ENCODE measurements at regions not wholly inside any gene's neighbourhood (a gene's known extent, or its start where the extent isn't known, plus 50 kb on each side); places are given as distances from the start of the nearest gene placed in this dataset.

DNA sequence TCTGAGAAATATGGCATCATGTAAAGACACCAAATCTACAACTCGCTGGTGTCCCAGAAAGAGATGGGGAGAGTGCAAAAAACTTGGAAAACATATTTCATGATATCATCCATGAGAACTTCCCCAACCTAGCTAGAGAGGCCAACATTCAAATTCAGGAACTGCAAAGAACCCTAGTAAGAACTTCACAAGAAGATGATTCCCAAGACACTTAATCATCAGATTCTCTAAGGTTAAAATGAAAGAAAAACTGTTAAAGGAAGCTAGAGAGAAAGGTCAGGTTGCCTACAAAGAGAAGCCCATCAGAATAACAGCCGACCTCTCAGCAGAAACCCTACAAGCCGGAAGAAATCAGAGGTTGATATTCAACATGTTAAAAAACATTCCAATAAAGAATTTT is 95.5 kb upstream of the PRLR start:
- Histone ChIP-seq H3K23ac (ENCODE audit: insufficient read length) (no peak overlapping the region), H2AK5ac (ENCODE audit: low read depth, low read length) (no peak overlapping the region), H3K4ac (replicated peaks; ENCODE audit: insufficient read length, low read depth, low read length) (no peak overlapping the region), H3K4me2 (ENCODE audit: insufficient read depth in 1 of 2, low read depth in 2 of 2, low read length in 2 of 2) (no peak overlapping the region), H3K23me2 (ENCODE audit: low read depth, low read length) (no peaks in the 10 kb centered on the region), H3K36me3 (ENCODE audit: control insufficient read depth in 2 of 4, insufficient read depth in 4 of 4, low read length in 3 of 4) (no peaks in the 10 kb centered on the region), H3K79me1 (ENCODE audit: low read depth, low read length) (no peaks in the 10 kb centered on the region), H2BK5ac (ENCODE audit: low read depth, low read length) (no peak overlapping the region), H4K8ac (ENCODE audit: extremely low read depth, insufficient read depth, low read length) (no peak overlapping the region), H3K27ac (ENCODE audit: low read depth, low read length) (no peak overlapping the region), H3K4me1 (replicated peaks in 1 of 4; ENCODE audit: control insufficient read depth in 3 of 4, insufficient read depth in 4 of 4, low read length in 3 of 4) (no peaks in the 10 kb centered on the region), H3K9ac (replicated peaks in 1 of 4; ENCODE audit: extremely low read depth in 1 of 4, low read depth in 3 of 4, low read length in 3 of 4) (no peak overlapping the region), H2BK15ac (ENCODE audit: low read length) (no peak overlapping the region), H2AFZ (ENCODE audit: low read length) (no peak overlapping the region), H3K27me3 (replicated peaks in 1 of 4; ENCODE audit: control insufficient read depth in 3 of 4, extremely low read depth in 1 of 4, insufficient read depth in 3 of 4, low read length in 3 of 4) (no peaks in the 10 kb centered on the region; a peak in 1 of 7 replicates), H3K79me2 (ENCODE audit: control insufficient read depth in 1 of 2, insufficient read depth in 2 of 2, low read length in 2 of 2) (no peaks in the 10 kb centered on the region; a peak in 1 of 4 replicates), H2BK20ac (ENCODE audit: low read length) (no peak overlapping the region), H3K56ac (replicated peaks; ENCODE audit: insufficient read length, low read depth, low read length) (no peak overlapping the region), H3K9me3 (ENCODE audit: insufficient read depth in 2 of 2, low read depth in 1 of 2, low read length in 1 of 2) (no peaks in the 10 kb centered on the region), H3K14ac (ENCODE audit: insufficient read length) (no peak overlapping the region), H4K5ac (ENCODE audit: insufficient read length, low read depth, low read length) (no peak overlapping the region), H2BK120ac (replicated peaks; ENCODE audit: low read depth, low read length) (no peak overlapping the region), H3K4me3 (ENCODE audit: extremely low read depth in 1 of 4, insufficient read depth in 2 of 4, low read depth in 3 of 4, low read length in 4 of 4) (no peak overlapping the region), H3K18ac (ENCODE audit: extremely low read depth, low read length) (no peak overlapping the region), H4K20me1 (replicated peaks in 1 of 2; ENCODE audit: control insufficient read depth in 1 of 2, insufficient read depth in 2 of 2, low read length in 2 of 2) (no peaks in the 10 kb centered on the region), H2BK12ac (ENCODE audit: low read depth, low read length) (no peak overlapping the region), H4K91ac (replicated peaks; ENCODE audit: insufficient read length, low read length) (no peak overlapping the region)
- FAIRE-seq: no peak
- WGBS, 2 experiments (ENCODE audit: extremely low coverage in 1 of 2, insufficient coverage in 1 of 2, insufficient read length in 1 of 2, insufficient replicate concordance in 2 of 2, low coverage in 1 of 2, low lambda C conversion rate in 2 of 2, missing lambda C conversion rate in 1 of 2): 95% methylated on average over 3 of the region's 3 CpGs; no CpG with 5 or more reads in 1 of the 2 experiments
- POLR2A ChIA-PET (ENCODE audit: partially characterized antibody): interaction anchor here (1.1 kb wide), 1 partner anchor 12 kb away, joined by 4 read pairs; no protein-coding TSS in a partner anchor
- no peak for DNase-seq (ENCODE audit: low read depth in 1 of 2, low spot score in 2 of 2)
- CTCF ChIA-PET (ENCODE audit: partially characterized antibody): interaction anchor here (2.0 kb wide), 1 partner anchor 11 kb away, joined by 5 read pairs; no protein-coding TSS in a partner anchor
- TF ChIP-seq, protein P1, sequence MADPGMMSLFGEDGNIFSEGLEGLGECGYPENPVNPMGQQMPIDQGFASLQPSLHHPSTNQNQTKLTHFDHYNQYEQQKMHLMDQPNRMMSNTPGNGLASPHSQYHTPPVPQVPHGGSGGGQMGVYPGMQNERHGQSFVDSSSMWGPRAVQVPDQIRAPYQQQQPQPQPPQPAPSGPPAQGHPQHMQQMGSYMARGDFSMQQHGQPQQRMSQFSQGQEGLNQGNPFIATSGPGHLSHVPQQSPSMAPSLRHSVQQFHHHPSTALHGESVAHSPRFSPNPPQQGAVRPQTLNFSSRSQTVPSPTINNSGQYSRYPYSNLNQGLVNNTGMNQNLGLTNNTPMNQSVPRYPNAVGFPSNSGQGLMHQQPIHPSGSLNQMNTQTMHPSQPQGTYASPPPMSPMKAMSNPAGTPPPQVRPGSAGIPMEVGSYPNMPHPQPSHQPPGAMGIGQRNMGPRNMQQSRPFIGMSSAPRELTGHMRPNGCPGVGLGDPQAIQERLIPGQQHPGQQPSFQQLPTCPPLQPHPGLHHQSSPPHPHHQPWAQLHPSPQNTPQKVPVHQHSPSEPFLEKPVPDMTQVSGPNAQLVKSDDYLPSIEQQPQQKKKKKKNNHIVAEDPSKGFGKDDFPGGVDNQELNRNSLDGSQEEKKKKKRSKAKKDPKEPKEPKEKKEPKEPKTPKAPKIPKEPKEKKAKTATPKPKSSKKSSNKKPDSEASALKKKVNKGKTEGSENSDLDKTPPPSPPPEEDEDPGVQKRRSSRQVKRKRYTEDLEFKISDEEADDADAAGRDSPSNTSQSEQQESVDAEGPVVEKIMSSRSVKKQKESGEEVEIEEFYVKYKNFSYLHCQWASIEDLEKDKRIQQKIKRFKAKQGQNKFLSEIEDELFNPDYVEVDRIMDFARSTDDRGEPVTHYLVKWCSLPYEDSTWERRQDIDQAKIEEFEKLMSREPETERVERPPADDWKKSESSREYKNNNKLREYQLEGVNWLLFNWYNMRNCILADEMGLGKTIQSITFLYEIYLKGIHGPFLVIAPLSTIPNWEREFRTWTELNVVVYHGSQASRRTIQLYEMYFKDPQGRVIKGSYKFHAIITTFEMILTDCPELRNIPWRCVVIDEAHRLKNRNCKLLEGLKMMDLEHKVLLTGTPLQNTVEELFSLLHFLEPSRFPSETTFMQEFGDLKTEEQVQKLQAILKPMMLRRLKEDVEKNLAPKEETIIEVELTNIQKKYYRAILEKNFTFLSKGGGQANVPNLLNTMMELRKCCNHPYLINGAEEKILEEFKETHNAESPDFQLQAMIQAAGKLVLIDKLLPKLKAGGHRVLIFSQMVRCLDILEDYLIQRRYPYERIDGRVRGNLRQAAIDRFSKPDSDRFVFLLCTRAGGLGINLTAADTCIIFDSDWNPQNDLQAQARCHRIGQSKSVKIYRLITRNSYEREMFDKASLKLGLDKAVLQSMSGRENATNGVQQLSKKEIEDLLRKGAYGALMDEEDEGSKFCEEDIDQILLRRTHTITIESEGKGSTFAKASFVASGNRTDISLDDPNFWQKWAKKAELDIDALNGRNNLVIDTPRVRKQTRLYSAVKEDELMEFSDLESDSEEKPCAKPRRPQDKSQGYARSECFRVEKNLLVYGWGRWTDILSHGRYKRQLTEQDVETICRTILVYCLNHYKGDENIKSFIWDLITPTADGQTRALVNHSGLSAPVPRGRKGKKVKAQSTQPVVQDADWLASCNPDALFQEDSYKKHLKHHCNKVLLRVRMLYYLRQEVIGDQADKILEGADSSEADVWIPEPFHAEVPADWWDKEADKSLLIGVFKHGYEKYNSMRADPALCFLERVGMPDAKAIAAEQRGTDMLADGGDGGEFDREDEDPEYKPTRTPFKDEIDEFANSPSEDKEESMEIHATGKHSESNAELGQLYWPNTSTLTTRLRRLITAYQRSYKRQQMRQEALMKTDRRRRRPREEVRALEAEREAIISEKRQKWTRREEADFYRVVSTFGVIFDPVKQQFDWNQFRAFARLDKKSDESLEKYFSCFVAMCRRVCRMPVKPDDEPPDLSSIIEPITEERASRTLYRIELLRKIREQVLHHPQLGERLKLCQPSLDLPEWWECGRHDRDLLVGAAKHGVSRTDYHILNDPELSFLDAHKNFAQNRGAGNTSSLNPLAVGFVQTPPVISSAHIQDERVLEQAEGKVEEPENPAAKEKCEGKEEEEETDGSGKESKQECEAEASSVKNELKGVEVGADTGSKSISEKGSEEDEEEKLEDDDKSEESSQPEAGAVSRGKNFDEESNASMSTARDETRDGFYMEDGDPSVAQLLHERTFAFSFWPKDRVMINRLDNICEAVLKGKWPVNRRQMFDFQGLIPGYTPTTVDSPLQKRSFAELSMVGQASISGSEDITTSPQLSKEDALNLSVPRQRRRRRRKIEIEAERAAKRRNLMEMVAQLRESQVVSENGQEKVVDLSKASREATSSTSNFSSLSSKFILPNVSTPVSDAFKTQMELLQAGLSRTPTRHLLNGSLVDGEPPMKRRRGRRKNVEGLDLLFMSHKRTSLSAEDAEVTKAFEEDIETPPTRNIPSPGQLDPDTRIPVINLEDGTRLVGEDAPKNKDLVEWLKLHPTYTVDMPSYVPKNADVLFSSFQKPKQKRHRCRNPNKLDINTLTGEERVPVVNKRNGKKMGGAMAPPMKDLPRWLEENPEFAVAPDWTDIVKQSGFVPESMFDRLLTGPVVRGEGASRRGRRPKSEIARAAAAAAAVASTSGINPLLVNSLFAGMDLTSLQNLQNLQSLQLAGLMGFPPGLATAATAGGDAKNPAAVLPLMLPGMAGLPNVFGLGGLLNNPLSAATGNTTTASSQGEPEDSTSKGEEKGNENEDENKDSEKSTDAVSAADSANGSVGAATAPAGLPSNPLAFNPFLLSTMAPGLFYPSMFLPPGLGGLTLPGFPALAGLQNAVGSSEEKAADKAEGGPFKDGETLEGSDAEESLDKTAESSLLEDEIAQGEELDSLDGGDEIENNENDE (IDR thresholded peaks at IDR 0.05; ENCODE audit: insufficient replicate concordance, low read length): no peak

Measured in H1 (cell line).